NCI-H524 (cell line): ENCODE measurements at regions not wholly inside any gene's neighbourhood (a gene's known extent, or its start where the extent isn't known, plus 50 kb on each side); places are given as distances from the start of the nearest gene placed in this dataset.

Experiments
- DNase-seq, 2 experiments: peaks; one replicate each; lab custom pipeline; 2025; lab: John Stamatoyannopoulos, UW

- DNase-seq: no peak
Measured at GRCh38 chr2:107627164-107627563, 199.5 kb upstream of the RGPD4 start.

GRCh38 chr2:107627926-107628325 is 198.8 kb upstream of the RGPD4 start:
- no peak for DNase-seq

GRCh38 chr2:107633580-107634147 is 193.0 kb upstream of the RGPD4 start:
- DNase-seq: no peak

- DNase-seq: no peak
Measured at GRCh38 chr2:107634172-107634571, 192.5 kb upstream of the RGPD4 start.

GRCh38 chr2:107635883-107636282 is 190.8 kb upstream of the RGPD4 start:
- no peak for DNase-seq

- no peak for DNase-seq
Measured at GRCh38 chr2:107645586-107645985, 181.1 kb upstream of the RGPD4 start.

GRCh38 chr2:107648781-107649404 is 177.8 kb upstream of the RGPD4 start:
- peak in 1 of 2 experiments; percentile 24 for DNase-seq

GRCh38 chr2:107657049-107657448 is 169.6 kb upstream of the RGPD4 start:
- no peak for DNase-seq

- peak; percentile 6 to 7 for DNase-seq
Measured at GRCh38 chr2:107663632-107664031, 163.1 kb upstream of the RGPD4 start.

GRCh38 chr2:107669335-107669734 is 157.4 kb upstream of the RGPD4 start:
- peak in 1 of 2 experiments; percentile 36 for DNase-seq

GRCh38 chr2:107681936-107682335 is 144.8 kb upstream of the RGPD4 start:
- DNase-seq: no peak

- no peak for DNase-seq
Measured at GRCh38 chr2:107684421-107684820, 142.3 kb upstream of the RGPD4 start.

- no peak for DNase-seq
Measured at GRCh38 chr2:107685421-107685986, 141.2 kb upstream of the RGPD4 start.

- DNase-seq: no peak
Measured at GRCh38 chr2:107687073-107687472, 139.6 kb upstream of the RGPD4 start.

- no peak for DNase-seq
Measured at GRCh38 chr2:107688135-107688534, 138.6 kb upstream of the RGPD4 start.

GRCh38 chr2:107693604-107694003 is 133.1 kb upstream of the RGPD4 start:
- no peak for DNase-seq

GRCh38 chr2:107694667-107695066 is 132.0 kb upstream of the RGPD4 start:
- no peak for DNase-seq

- DNase-seq: no peak
Measured at GRCh38 chr2:107697385-107697784, 129.3 kb upstream of the RGPD4 start.

- DNase-seq: no peak
Measured at GRCh38 chr2:107698861-107699260, 127.8 kb upstream of the RGPD4 start.

GRCh38 chr2:107700073-107700472 is 126.6 kb upstream of the RGPD4 start:
- no peak for DNase-seq

GRCh38 chr2:107711941-107712340 is 114.8 kb upstream of the RGPD4 start:
- no peak for DNase-seq

- DNase-seq: no peak
Measured at GRCh38 chr2:107712857-107713256, 113.8 kb upstream of the RGPD4 start.

- no peak for DNase-seq
Measured at GRCh38 chr2:107717661-107718060, 109.0 kb upstream of the RGPD4 start.

GRCh38 chr2:107719141-107719540 is 107.6 kb upstream of the RGPD4 start:
- no peak for DNase-seq
